Vagina (tissue), 2 donors: ENCODE measurements at regions not wholly inside any gene's neighbourhood (a gene's known extent, or its start where the extent isn't known, plus 50 kb on each side); places are given as distances from the start of the nearest gene placed in this dataset.
"Not testable (repeated sequence)": the region's sequence is repeated elsewhere in the genome, so short reads cannot be mapped to it uniquely, and the experiment has no call there.

Source experiments
- DNase-seq, 2 donors: peaks; one replicate each; pipeline ENCODE4 v3.0.0-alpha.2; 2017; ENCODE audit errors: extremely low spot score in 2 of 2
- H3K27ac ChIP-seq: fragments of 200-600 bp; sonication (generic); one replicate; pipeline ENCODE4 v1.5.1; 2019
- H3K27me3 ChIP-seq: fragments of 200-600 bp; sonication (generic); one replicate; pipeline ENCODE4 v1.5.1; 2019
- H3K36me3 ChIP-seq, 2 donors: fragments of 200-600 bp; sonication (generic); one replicate each; pipeline ENCODE4 v1.5.1; 2017 to 2019
- H3K4me1 ChIP-seq: fragments of 200-600 bp; sonication (generic); one replicate; pipeline ENCODE4 v1.5.1; 2019
- H3K4me3 ChIP-seq, 2 donors: fragments of 200-600 bp; sonication (generic); 1 replicate in 1 of 2; 2 replicates in 1 of 2; pipeline ENCODE4 v1.5.1; 2016 to 2019
- H3K9me3 ChIP-seq: fragments of 200-600 bp; sonication (generic); one replicate; pipeline ENCODE4 v1.5.1; 2019
- POLR2A ChIP-seq, 2 donors: fragments of 450-650 bp; IDR thresholded peaks; one replicate each; pipeline ENCODE4 v1.6.1; 2017; ENCODE audit warnings: antibody characterized with exemption in 2 of 2, mild to moderate bottlenecking in 2 of 2, moderate library complexity in 2 of 2
- POLR2AphosphoS5 ChIP-seq, 2 donors: sonication (generic); formaldehyde crosslinking; IDR thresholded peaks; one replicate each; pipeline ENCODE4 v1.9.0; 2017; ENCODE audit warnings: antibody characterized with exemption in 2 of 2, mild to moderate bottlenecking in 2 of 2, low read depth in 1 of 2; ENCODE audit not compliant: insufficient read depth in 1 of 2
- intact Hi-C: fragments of 100-400 bp; cut with DNase I; formaldehyde crosslinking; loops from one replicate; pipeline ENCODE4 v1.15.1; 2023
- TF ChIP-seq, protein P1 (sequence below), 3 experiments: fragments of 450-650 bp in 2 of 3; fragments of 200-600 bp in 1 of 3; sonication (generic) in 1 of 3; IDR thresholded peaks; one replicate each; pipeline ENCODE4 v1.5.1; 2017 to 2019; ENCODE audit warnings: antibody characterized with exemption in 3 of 3, mild to moderate bottlenecking in 2 of 3, moderate library complexity in 2 of 3

DNA sequence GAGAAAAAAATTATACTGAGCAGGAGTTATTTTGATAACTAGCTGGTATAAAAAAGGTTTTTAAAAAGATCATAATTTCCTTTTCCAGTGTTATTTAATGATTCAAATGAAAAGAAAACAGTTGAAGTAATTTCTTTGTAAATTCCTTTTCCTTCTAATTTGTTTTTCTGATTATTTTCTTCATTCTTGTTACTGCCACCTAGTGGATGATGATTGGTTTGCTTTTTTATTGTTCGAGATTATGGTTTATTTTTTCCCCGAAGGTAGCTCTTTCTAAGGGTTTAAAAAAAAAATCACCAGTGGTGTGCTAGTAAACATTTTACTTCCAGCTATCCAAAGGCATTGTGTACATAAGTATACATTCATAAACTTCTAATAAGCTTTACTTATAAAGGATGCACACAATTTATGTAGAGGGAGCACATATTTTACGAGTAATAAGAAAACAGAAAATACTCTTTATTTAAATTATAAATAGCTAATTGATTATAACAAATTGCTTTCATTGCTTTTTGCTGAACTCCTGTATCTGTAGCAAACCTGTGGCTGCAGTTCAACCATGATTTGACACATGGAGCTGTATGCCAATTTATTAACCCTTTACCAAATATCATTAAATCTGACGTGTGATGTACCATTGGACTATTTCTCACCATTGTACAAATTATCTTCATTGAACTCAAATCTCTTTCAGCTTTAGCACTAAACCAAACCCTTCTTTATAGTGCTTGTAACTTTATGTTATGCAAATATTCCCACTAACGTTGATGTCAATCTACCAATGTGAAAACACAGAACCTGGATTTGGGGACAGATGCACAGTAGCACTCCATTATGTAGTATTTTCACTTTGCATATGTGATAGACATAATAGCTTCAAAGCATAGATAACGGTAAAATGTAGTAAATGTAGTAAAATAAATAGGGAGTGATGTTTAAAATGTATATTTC is 97.8 kb upstream of the ANK2 start:
- Histone ChIP-seq H3K9me3 (no peaks in the 10 kb centered on the region), H3K4me1 (no peaks in the 10 kb centered on the region), H3K36me3 (no peaks in the 10 kb centered on the region), H3K27ac (no peak overlapping the region), H3K4me3 (no peak overlapping the region), H3K27me3 (no peaks in the 10 kb centered on the region)
- DNase-seq, result no peak
- no peak for TF ChIP-seq POLR2A (IDR thresholded peaks at IDR 0.05)
- TF ChIP-seq, protein P1, sequence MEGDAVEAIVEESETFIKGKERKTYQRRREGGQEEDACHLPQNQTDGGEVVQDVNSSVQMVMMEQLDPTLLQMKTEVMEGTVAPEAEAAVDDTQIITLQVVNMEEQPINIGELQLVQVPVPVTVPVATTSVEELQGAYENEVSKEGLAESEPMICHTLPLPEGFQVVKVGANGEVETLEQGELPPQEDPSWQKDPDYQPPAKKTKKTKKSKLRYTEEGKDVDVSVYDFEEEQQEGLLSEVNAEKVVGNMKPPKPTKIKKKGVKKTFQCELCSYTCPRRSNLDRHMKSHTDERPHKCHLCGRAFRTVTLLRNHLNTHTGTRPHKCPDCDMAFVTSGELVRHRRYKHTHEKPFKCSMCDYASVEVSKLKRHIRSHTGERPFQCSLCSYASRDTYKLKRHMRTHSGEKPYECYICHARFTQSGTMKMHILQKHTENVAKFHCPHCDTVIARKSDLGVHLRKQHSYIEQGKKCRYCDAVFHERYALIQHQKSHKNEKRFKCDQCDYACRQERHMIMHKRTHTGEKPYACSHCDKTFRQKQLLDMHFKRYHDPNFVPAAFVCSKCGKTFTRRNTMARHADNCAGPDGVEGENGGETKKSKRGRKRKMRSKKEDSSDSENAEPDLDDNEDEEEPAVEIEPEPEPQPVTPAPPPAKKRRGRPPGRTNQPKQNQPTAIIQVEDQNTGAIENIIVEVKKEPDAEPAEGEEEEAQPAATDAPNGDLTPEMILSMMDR (IDR thresholded peaks at IDR 0.05), result peak in 1 of 3 experiments; percentile 29
- intact Hi-C loops, result no loop called here

GRCh38 chr4:112952313-112952700 is 97.1 kb upstream of the ANK2 start:
- H3K27ac ChIP-seq, result no peak overlapping the region
- no peak for TF ChIP-seq POLR2A (IDR thresholded peaks at IDR 0.05)
- TF ChIP-seq, protein P1 (IDR thresholded peaks at IDR 0.05), result no peak
- TF ChIP-seq POLR2AphosphoS5 (IDR thresholded peaks at IDR 0.05; ENCODE audit: insufficient read depth in 1 of 2, low read depth in 1 of 2), result no peak
- H3K4me1 ChIP-seq, result no peaks in the 10 kb centered on the region
- H3K9me3 ChIP-seq, result no peaks in the 10 kb centered on the region
- no peaks in the 10 kb centered on the region for H3K36me3 ChIP-seq
- H3K27me3 ChIP-seq, result no peaks in the 10 kb centered on the region
- intact Hi-C loops, result no loop called here
- no peak overlapping the region for H3K4me3 ChIP-seq
- DNase-seq, result no peak

DNA sequence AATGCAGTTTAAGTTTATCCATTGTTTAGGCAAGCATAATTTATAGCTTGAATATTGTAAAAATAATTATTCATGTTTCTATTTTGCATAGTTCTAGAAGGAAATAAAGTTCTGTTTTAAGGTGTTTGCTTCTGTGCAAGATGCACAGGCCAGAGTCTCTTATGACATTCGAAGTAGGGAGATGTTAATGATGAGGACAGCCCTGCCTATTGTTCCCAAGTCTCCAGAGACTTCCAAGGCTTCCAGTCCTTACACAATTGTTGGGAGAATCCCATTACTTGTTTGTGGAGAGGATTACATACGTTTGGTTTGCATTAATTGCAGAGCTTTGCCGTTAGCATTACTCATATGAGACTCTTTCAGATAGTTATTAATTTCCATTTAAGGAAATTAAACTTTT is 96.2 kb upstream of the ANK2 start:
- no peaks in the 10 kb centered on the region for H3K36me3 ChIP-seq
- TF ChIP-seq, protein P1 (IDR thresholded peaks at IDR 0.05), result no peak
- TF ChIP-seq POLR2A (IDR thresholded peaks at IDR 0.05), result no peak
- no peak for TF ChIP-seq POLR2AphosphoS5 (IDR thresholded peaks at IDR 0.05; ENCODE audit: insufficient read depth in 1 of 2, low read depth in 1 of 2)
- H3K27me3 ChIP-seq, result no peaks in the 10 kb centered on the region
- no peaks in the 10 kb centered on the region for H3K9me3 ChIP-seq
- DNase-seq, result no peak
- intact Hi-C loops, result no loop called here
- no peak overlapping the region for H3K4me3 ChIP-seq
- H3K27ac ChIP-seq, result no peak overlapping the region
- no peaks in the 10 kb centered on the region for H3K4me1 ChIP-seq

DNA sequence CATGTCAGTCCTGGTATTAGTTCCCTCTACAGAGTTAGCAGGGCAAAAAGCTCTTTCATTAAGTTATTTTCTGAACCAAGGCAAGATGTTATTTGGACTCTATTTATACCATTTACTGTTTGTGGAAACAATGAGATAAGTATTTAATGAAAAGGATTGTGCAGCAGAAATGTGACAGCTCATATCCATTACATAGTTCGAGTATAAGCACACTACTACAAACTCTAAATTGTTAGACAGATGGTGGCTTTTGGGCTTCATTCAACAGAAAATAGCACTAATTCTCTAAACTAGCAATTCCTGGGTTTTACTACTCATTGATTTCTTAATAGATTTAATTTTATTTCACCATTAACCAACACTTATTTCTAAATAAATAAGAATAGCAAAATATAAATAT is 95.2 kb upstream of the ANK2 start:
- Histone ChIP-seq H3K4me3 (no peak overlapping the region), H3K4me1 (no peaks in the 10 kb centered on the region), H3K27me3 (no peaks in the 10 kb centered on the region), H3K27ac (no peak overlapping the region), H3K36me3 (no peaks in the 10 kb centered on the region), H3K9me3 (no peaks in the 10 kb centered on the region)
- DNase-seq, result no peak
- intact Hi-C loops, result no loop called here
- no peak for TF ChIP-seq POLR2AphosphoS5 (IDR thresholded peaks at IDR 0.05; ENCODE audit: insufficient read depth in 1 of 2, low read depth in 1 of 2)
- TF ChIP-seq, protein P1 (IDR thresholded peaks at IDR 0.05), result no peak
- no peak for TF ChIP-seq POLR2A (IDR thresholded peaks at IDR 0.05)

GRCh38 chr4:112956484-112956896 is 93.0 kb upstream of the ANK2 start:
- Histone ChIP-seq H3K4me3 (no peak overlapping the region), H3K9me3 (no peaks in the 10 kb centered on the region), H3K27ac (no peak overlapping the region), H3K36me3 (no peaks in the 10 kb centered on the region), H3K27me3 (no peaks in the 10 kb centered on the region), H3K4me1 (no peaks in the 10 kb centered on the region)
- TF ChIP-seq, protein P1 (IDR thresholded peaks at IDR 0.05), result no peak
- TF ChIP-seq POLR2A (IDR thresholded peaks at IDR 0.05) (no peak), POLR2AphosphoS5 (IDR thresholded peaks at IDR 0.05; ENCODE audit: insufficient read depth in 1 of 2, low read depth in 1 of 2) (no peak)
- DNase-seq, result no peak
- intact Hi-C loops, result no loop called here

- intact Hi-C loops, H3K4me1 ChIP-seq, H3K36me3 ChIP-seq, H3K27me3 ChIP-seq, DNase-seq, H3K9me3 ChIP-seq, H3K4me3 ChIP-seq, H3K27ac ChIP-seq: not testable (repeated sequence)
Observed at GRCh38 chr4:112957764-112958163, 91.7 kb upstream of the ANK2 start.
